WTC11 (cell line): ENCODE measurements at regions not wholly inside any gene's neighbourhood (a gene's known extent, or its start where the extent isn't known, plus 50 kb on each side); places are given as distances from the start of the nearest gene placed in this dataset.
A peak's percentile ranks its signal among the peaks of the same experiment; 100 is the strongest.

ENCODE experiments used
- ATAC-seq: fragments of 200-7000 bp; cut with Tn5 transposase; 2 replicates; pipeline ENCODE4 v1.10.0; 2021; ENCODE audit warnings: mild to moderate bottlenecking, moderate library complexity
- CTCF ChIA-PET: fragments of 300-600 bp; sonication (Branson Sonifier 250); formaldehyde crosslinking; loops from one replicate; lab custom pipeline; 2021; ENCODE audit warnings: antibody characterized with exemption; lab: Charles Lee
- POLR2A ChIA-PET: fragments of 350-600 bp; sonication (Branson Sonifier 250); formaldehyde crosslinking; loops from one replicate; lab custom pipeline; 2021; ENCODE audit warnings: antibody characterized with exemption; lab: Charles Lee
- DNase-seq: peaks from one replicate; pipeline ENCODE4 v3.0.0; 2021; ENCODE audit warnings: low spot score
- H3K27ac Mint-ChIP-seq: 2 replicates; pipeline ENCODE4 v1.8.0; 2021; ENCODE audit warnings: mixed read lengths
- H3K27me3 Mint-ChIP-seq: 2 replicates; pipeline ENCODE4 v1.8.0; 2021; ENCODE audit warnings: low read depth, mild to moderate bottlenecking, moderate library complexity, mixed read lengths
- H3K36me3 Mint-ChIP-seq: 2 replicates; pipeline ENCODE4 v1.8.0; 2021; ENCODE audit warnings: mixed read lengths
- H3K4me1 Mint-ChIP-seq: 2 replicates; pipeline ENCODE4 v1.8.0; 2022; ENCODE audit warnings: mixed read lengths
- H3K4me3 Mint-ChIP-seq: 2 replicates; pipeline ENCODE4 v1.8.0; 2021; ENCODE audit warnings: mild to moderate bottlenecking, moderate library complexity, mixed read lengths
- H3K9me3 Mint-ChIP-seq: 2 replicates; pipeline ENCODE4 v1.8.0; 2021; ENCODE audit warnings: mixed read lengths
- ATF1 ChIP-seq: sonication (generic); formaldehyde crosslinking; IDR thresholded peaks from 2 replicates; pipeline ENCODE4 v1.8.1; 2023; ENCODE audit warnings: mild to moderate bottlenecking, moderate library complexity, missing genetic modification reagents
- CBFB ChIP-seq: sonication (generic); formaldehyde crosslinking; IDR thresholded peaks from 2 replicates; pipeline ENCODE4 v1.8.1; 2022; ENCODE audit warnings: mild to moderate bottlenecking, low read depth, missing genetic modification reagents
- CREB1 ChIP-seq: sonication (generic); formaldehyde crosslinking; IDR thresholded peaks from 2 replicates; pipeline ENCODE4 v1.8.0; 2023; ENCODE audit warnings: mild to moderate bottlenecking, missing genetic modification reagents
- CREM ChIP-seq: sonication (generic); formaldehyde crosslinking; IDR thresholded peaks from 2 replicates; pipeline ENCODE4 v1.8.1; 2022; ENCODE audit warnings: mild to moderate bottlenecking, missing genetic modification reagents, moderate library complexity
- EMX1 ChIP-seq: fragments of 250-450 bp; sonication (Bioruptor Pico); IDR thresholded peaks from 2 replicates; pipeline ENCODE4 v1.8.0; 2021; ENCODE audit warnings: mild to moderate bottlenecking
- ESRRA ChIP-seq: sonication (generic); formaldehyde crosslinking; IDR thresholded peaks from 2 replicates; pipeline ENCODE4 v1.8.1; 2022; ENCODE audit warnings: mild to moderate bottlenecking, missing genetic modification reagents, borderline replicate concordance
- FOXK1 ChIP-seq: sonication (generic); formaldehyde crosslinking; IDR thresholded peaks from 2 replicates; pipeline ENCODE4 v1.8.0; 2022; ENCODE audit warnings: mild to moderate bottlenecking, moderate library complexity, missing genetic modification reagents
- GABPB1 ChIP-seq: sonication (generic); formaldehyde crosslinking; IDR thresholded peaks from 2 replicates; pipeline ENCODE4 v1.8.1; 2023; ENCODE audit warnings: mild to moderate bottlenecking, missing genetic modification reagents
- GRHL2 ChIP-seq: fragments of 250-450 bp; sonication (Bioruptor Pico); IDR thresholded peaks from 2 replicates; pipeline ENCODE4 v1.8.0; 2022; ENCODE audit warnings: mild to moderate bottlenecking, moderate library complexity; ENCODE audit not compliant: insufficient replicate concordance, severe bottlenecking
- GTF2I ChIP-seq: fragments of 250-450 bp; sonication (Bioruptor Pico); conservative IDR thresholded peaks from 2 replicates; pipeline ENCODE4 v1.4.0; 2021; ENCODE audit warnings: mild to moderate bottlenecking
- IRF1 ChIP-seq: sonication (generic); formaldehyde crosslinking; IDR thresholded peaks from 2 replicates; pipeline ENCODE4 v1.8.0; 2023; ENCODE audit warnings: missing genetic modification reagents
- MAX ChIP-seq: sonication (generic); formaldehyde crosslinking; IDR thresholded peaks from 2 replicates; pipeline ENCODE4 v1.8.0; 2022; ENCODE audit warnings: mild to moderate bottlenecking, missing genetic modification reagents
- NR2C2 ChIP-seq: sonication (generic); formaldehyde crosslinking; IDR thresholded peaks from 2 replicates; pipeline ENCODE4 v1.8.0; 2022; ENCODE audit warnings: mild to moderate bottlenecking, missing genetic modification reagents
- SMAD3 ChIP-seq: sonication (generic); formaldehyde crosslinking; IDR thresholded peaks from 2 replicates; pipeline ENCODE4 v1.8.0; 2022; ENCODE audit warnings: missing genetic modification reagents, mild to moderate bottlenecking, borderline replicate concordance
- STAT6 ChIP-seq: sonication (generic); formaldehyde crosslinking; conservative IDR thresholded peaks from 2 replicates; pipeline ENCODE4 v1.8.1; 2023; ENCODE audit warnings: mild to moderate bottlenecking, low read depth, missing genetic modification reagents, moderate library complexity
- TEAD1 ChIP-seq: sonication (generic); formaldehyde crosslinking; IDR thresholded peaks from 2 replicates; pipeline ENCODE4 v1.8.0; 2022; ENCODE audit warnings: mild to moderate bottlenecking, missing genetic modification reagents
- ZNF138 ChIP-seq: sonication (generic); formaldehyde crosslinking; conservative IDR thresholded peaks from 2 replicates; pipeline ENCODE4 v1.8.1; 2022; ENCODE audit warnings: mild to moderate bottlenecking, moderate library complexity, missing genetic modification reagents
- ZNF219 ChIP-seq: sonication (generic); formaldehyde crosslinking; IDR thresholded peaks from 2 replicates; pipeline ENCODE4 v1.8.0; 2023; ENCODE audit warnings: missing genetic modification reagents, mild to moderate bottlenecking, borderline replicate concordance
- ZNF263 ChIP-seq: sonication (generic); formaldehyde crosslinking; IDR thresholded peaks from 2 replicates; pipeline ENCODE4 v1.8.1; 2022; ENCODE audit warnings: low read depth, mild to moderate bottlenecking, moderate library complexity, missing genetic modification reagents
- TF ChIP-seq, protein P1 (sequence below): fragments of 250-450 bp; sonication (Bioruptor Pico); IDR thresholded peaks from 2 replicates; pipeline ENCODE4 v1.9.0; 2021; ENCODE audit warnings: moderate library complexity, mild to moderate bottlenecking, inconsistent platforms, borderline replicate concordance

GRCh38 chr19:32287811-32288227 lies 57.6 kb upstream of the ZNF507 start:
- TF ChIP-seq MAX (CRISPR knock-in tag) (0 out of 2 replicates have a peak, but pooled peaks have one; percentile 45), CBFB (0 out of 2 replicates have a peak, but pooled peaks have one; percentile 64), IRF1 (no peak), FOXK1 (no peak), GABPB1 (CRISPR knock-in tag) (no peak)
- H3K4me1 Mint-ChIP-seq, result peaks cover 8% of the 10 kb centered on the region; the same call in 1 of the 2 replicates
- POLR2A ChIA-PET, result no interaction called here
- H3K36me3 Mint-ChIP-seq, result no peaks in the 10 kb centered on the region
- ATAC-seq (peak; percentile 98), DNase-seq (peak; percentile 87)
- H3K9me3 Mint-ChIP-seq, result no peaks in the 10 kb centered on the region
- CTCF ChIA-PET, result interaction anchor here (0.6 to 1.5 kb wide), 6 partner anchors 9 to 282 kb away, joined by 3 to 8 read pairs (median 4); no protein-coding TSS in a partner anchor
- H3K4me3 Mint-ChIP-seq, result no peak overlapping the region
- H3K27ac Mint-ChIP-seq, result no peak overlapping the region
- H3K27me3 Mint-ChIP-seq, result no peaks in the 10 kb centered on the region; the same call in 1 of the 2 replicates

DNA sequence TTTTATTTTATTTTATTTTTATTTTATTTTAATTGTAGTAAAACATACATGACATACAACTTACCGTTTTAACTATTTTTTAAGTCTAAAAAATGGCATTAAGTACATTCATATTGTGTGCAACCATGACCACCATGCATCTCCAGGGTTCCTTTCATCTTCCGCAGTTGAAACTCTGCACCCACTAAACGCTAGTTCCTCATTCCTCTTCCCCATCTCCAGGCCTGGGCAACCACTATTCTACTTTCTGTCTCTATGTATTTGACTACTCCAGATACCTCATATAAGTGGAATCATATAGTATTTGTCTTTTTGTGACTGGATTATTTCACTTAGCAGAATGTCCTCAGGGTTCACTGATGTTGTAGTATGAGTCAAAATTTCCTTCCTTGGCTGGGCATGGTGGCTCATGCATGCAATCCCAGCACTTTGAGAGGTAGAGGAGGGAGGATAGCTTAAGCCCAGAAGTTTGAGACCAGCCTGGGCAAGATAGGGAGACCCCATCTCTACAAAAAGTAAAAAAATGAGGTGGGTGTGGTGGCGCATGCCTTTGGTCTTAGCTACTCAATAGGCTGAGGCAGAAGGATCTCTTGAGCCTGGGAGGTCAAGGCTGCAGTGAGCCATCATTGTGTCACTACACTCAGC lies 55.7 kb upstream of the ZNF507 start:
- Mint-ChIP-seq H3K4me1 (peaks cover 8% of the 10 kb centered on the region; the same call in 1 of the 2 replicates), H3K4me3 (no peak overlapping the region), H3K36me3 (no peaks in the 10 kb centered on the region), H3K27me3 (no peaks in the 10 kb centered on the region; the same call in 1 of the 2 replicates), H3K9me3 (no peaks in the 10 kb centered on the region), H3K27ac (no peak overlapping the region)
- DNase-seq (no peak), ATAC-seq (no peak)
- ChIA-PET POLR2A (no interaction called here), CTCF (interaction anchor here (1.7 kb wide), 1 partner anchor 88 kb away, joined by 5 read pairs; no protein-coding TSS in a partner anchor)
- TF ChIP-seq ZNF263 (CRISPR knock-in tag) (no peak), GRHL2 (CRISPR knock-in tag) (no peak), ZNF219 (CRISPR knock-in tag) (no peak), GTF2I (no peak), EMX1 (no peak), ATF1 (CRISPR knock-in tag) (no peak), STAT6 (CRISPR knock-in tag) (no peak), NR2C2 (no peak), CREM (CRISPR knock-in tag) (no peak), TEAD1 (CRISPR knock-in tag) (no peak), IRF1 (no peak), CREB1 (CRISPR knock-in tag) (no peak), SMAD3 (CRISPR knock-in tag) (no peak), ZNF138 (CRISPR knock-in tag) (no peak), ESRRA (CRISPR knock-in tag) (no peak)
- TF ChIP-seq, protein P1, sequence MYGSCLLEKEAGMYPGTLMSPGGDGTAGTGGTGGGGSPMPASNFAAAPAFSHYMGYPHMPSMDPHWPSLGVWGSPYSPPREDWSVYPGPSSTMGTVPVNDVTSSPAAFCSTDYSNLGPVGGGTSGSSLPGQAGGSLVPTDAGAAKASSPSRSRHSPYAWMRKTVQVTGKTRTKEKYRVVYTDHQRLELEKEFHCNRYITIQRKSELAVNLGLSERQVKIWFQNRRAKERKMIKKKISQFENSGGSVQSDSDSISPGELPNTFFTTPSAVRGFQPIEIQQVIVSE (CRISPR knock-in tag), result no peak
